Epithelial cell of proximal tubule (primary cell): ENCODE measurements at regions not wholly inside any gene's neighbourhood (a gene's known extent, or its start where the extent isn't known, plus 50 kb on each side); places are given as distances from the start of the nearest gene placed in this dataset.

Experiments used
- DNase-seq: peaks from one replicate; pipeline ENCODE4 v3.0.0-alpha.2; 2011; ENCODE audit warnings: low read depth
- H3K4me3 ChIP-seq: 2 replicates; pipeline ENCODE4 v1.5.1; 2011; ENCODE audit warnings: low read depth, mild to moderate bottlenecking, low read length
- TF ChIP-seq, protein P1 (sequence below): conservative IDR thresholded peaks from 2 replicates; pipeline ENCODE4 v1.5.1; 2012; ENCODE audit warnings: low read depth, mild to moderate bottlenecking, low read length

DNA sequence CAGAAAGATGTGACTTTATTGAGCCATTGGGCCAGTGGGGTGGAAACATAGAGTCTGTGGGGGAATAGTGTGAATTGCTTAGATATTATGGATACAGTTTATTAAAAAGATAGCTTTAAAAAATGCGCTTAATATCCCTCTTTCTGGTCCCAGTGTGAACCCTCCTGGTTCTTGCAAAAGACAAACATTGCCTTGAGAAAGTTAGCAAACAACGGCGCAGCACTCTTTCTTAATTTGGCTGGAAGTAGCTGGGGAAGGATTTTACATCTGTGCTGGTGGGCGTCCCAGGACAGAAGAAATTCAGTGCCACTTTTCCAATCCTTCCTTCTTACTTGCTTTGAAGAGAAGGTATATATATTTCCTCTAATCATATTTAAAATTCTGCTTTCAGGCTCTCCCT lies 191.4 kb upstream of the ZFP64 start:
- no peak for DNase-seq
- TF ChIP-seq, protein P1, sequence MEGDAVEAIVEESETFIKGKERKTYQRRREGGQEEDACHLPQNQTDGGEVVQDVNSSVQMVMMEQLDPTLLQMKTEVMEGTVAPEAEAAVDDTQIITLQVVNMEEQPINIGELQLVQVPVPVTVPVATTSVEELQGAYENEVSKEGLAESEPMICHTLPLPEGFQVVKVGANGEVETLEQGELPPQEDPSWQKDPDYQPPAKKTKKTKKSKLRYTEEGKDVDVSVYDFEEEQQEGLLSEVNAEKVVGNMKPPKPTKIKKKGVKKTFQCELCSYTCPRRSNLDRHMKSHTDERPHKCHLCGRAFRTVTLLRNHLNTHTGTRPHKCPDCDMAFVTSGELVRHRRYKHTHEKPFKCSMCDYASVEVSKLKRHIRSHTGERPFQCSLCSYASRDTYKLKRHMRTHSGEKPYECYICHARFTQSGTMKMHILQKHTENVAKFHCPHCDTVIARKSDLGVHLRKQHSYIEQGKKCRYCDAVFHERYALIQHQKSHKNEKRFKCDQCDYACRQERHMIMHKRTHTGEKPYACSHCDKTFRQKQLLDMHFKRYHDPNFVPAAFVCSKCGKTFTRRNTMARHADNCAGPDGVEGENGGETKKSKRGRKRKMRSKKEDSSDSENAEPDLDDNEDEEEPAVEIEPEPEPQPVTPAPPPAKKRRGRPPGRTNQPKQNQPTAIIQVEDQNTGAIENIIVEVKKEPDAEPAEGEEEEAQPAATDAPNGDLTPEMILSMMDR: no peak
- H3K4me3 ChIP-seq: no peak overlapping the region

DNA sequence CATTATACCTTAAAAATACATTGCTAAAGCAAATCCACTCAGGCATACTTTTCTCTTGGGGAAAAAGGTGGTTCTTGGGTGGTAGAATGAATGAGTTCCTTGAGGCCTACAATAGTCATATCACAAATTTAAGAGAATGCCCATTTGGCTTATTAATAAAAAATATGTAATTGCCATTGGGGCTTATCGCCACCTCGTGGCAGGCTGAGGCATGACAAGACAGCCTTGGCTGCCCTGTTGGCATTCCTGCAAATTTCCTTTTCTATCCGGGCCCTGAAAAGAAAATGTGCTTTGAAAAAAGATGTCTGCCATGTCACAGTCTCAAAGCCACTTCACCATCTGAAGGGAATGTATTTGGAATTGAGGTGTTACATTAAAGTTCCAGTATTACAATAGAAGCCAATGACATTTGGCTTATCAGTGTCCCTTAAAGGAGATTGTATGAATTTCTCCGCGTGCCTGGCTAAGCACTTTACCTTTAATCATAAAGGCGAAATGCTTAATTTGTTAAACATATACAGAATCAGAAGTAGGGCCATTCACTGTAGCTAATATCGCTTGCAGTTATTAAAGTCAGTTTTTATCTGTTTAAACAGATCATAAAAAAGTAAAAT lies 188.3 kb upstream of the ZFP64 start:
- no peak overlapping the region for H3K4me3 ChIP-seq
- DNase-seq: no peak
- TF ChIP-seq, protein P1: peak; percentile 93

DNA sequence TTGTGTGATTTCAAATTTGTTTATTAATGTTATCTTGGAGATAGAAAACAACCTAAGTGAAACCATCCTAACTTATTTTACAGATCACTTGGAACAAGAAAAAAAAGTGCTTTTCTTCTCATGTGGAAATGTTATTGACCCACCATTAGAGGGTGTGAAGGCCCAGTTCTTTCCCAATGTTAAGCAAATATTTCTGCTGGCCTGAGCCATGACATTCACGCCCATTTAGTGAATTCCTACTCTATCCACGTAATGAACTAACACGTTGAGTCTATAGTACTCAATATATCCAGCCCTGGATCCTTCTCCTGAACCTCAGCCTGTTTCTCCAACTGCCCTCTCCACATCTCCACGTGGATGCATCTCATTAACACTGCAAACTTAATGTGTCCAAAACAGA lies 180.6 kb upstream of the ZFP64 start:
- no peak for DNase-seq
- no peak overlapping the region for H3K4me3 ChIP-seq
- TF ChIP-seq, protein P1: no peak

DNA sequence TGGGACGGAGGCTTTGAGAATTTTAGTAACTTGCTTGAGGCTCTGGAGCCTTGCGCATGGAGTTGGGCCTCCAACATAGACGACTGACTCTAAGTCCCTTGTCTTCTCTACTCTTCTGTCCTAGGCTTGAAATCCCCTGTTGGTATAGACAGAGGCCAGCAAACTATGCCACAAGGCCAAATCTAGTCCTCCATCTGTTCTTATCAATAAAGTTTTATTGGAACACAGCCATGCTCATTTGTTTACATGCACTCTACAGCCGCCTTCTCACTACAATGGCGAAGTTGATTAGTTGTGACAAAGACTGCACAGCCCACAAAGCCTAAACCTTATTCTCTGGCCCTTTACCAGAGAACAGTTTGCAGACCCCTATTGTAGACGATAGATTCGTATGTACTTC lies 174.1 kb upstream of the ZFP64 start:
- no peak overlapping the region for H3K4me3 ChIP-seq
- DNase-seq: no peak
- TF ChIP-seq, protein P1: no peak

DNA sequence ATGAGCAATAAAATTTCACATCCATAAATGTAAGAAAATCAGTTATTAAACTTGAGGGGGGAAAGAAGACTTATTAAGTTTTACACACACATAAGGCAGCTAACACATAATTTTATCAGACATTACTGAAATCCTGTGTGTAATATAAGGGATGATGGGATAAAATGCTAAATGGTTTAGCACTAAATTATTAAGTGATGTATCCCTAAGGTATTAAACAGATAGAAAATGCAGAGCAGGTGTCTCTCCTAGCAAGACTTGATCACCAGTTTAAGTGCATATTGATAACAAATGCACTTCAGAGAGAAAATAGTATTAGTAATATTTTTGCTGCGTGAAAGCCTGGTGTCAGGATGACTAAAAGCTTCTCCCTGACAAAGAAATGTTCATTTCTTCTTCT lies 172.8 kb upstream of the ZFP64 start:
- TF ChIP-seq, protein P1: no peak
- no peak overlapping the region for H3K4me3 ChIP-seq
- DNase-seq: no peak

DNA sequence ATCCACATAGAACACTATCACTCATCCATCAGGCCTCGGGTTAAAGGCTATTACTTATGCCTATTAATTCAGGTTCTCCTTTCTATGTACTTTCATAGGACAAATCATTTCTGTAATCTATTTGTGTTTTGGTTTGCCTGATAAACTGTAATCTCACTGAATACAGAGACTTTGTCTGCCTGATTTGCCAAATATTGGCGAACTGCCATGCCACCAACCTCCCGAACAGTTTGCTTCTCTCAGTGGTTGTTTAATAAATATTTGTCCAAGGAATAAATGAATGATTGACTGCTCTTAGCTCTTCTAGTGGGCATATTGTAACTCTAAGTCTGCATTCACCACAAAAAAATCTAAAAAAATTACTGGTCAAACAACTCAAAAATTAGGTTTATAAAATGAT lies 170.1 kb upstream of the ZFP64 start:
- H3K4me3 ChIP-seq: no peak overlapping the region
- DNase-seq: no peak
- TF ChIP-seq, protein P1: no peak

DNA sequence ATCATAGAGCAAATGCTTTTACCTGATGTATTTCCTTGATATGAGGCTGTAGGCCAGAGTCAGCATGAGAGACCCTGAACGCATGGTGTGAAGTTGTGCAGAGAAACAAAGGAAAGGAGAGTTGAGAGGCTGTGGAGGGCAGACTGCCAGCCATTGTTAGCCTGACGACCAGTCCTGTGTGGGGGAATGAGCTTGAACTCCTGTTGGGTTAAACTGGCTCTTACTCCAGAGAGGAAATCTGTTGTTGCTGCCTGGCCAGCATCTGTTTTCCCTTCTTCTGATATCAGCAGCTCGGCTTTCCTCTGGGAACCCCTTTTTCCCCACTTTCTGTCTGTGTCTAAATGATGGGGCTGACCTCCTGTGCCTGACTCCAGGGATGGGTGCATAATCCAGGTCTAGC lies 158.2 kb upstream of the ZFP64 start:
- TF ChIP-seq, protein P1: no peak
- no peak for DNase-seq
- H3K4me3 ChIP-seq: no peak overlapping the region
